ENCODE measurements at regions not wholly inside any gene's neighbourhood (a gene's known extent, or its start where the extent isn't known, plus 50 kb on each side); places are given as distances from the start of the nearest gene placed in this dataset.

GRCh38 chr7:94223375-94224084 is 171.2 kb upstream of the COL1A2 start:
- no peaks in the 10 kb centered on the region for H3K27me3 Mint-ChIP-seq (ENCODE audit: low read depth in 2 of 2)
- WGBS (ENCODE audit: insufficient coverage), result 76% methylated on average over 5 of the region's 6 CpGs
- H3K36me3 Mint-ChIP-seq, result no peaks in the 10 kb centered on the region

GRCh38 chr7:94228223-94228622 is 166.5 kb upstream of the COL1A2 start:
- intact Hi-C loops (cut with micrococcal nuclease), result no loop called here
- Mint-ChIP-seq H3K9me3 (peaks cover 0 to 5% of the 10 kb centered on the region in 2 donors), H3K4me3 (no peak overlapping the region)

More at GRCh38 chr7:94223375-94224084, 171.2 kb upstream of the COL1A2 start:
- no peak overlapping the region for H3K4me3 ChIP-seq (ENCODE audit: low read length)
- H3K9me3 ChIP-seq (ENCODE audit: control insufficient read depth, insufficient read depth, low read length), result no peaks in the 10 kb centered on the region
- Mint-ChIP-seq H3K4me3 (no peak overlapping the region), H3K4me1 (no peaks in the 10 kb centered on the region), H3K27ac (no peak overlapping the region), H3K9me3 (no peaks in the 10 kb centered on the region)
- intact Hi-C loops (cut with micrococcal nuclease), result no loop called here
- ATAC-seq (no peak), DNase-seq (no peak)
- H3K4me1 ChIP-seq (ENCODE audit: control insufficient read depth, insufficient read depth, low read length), result no peaks in the 10 kb centered on the region
- H3K27ac ChIP-seq (ENCODE audit: low read length), result no peak overlapping the region
- TF ChIP-seq, protein P1, sequence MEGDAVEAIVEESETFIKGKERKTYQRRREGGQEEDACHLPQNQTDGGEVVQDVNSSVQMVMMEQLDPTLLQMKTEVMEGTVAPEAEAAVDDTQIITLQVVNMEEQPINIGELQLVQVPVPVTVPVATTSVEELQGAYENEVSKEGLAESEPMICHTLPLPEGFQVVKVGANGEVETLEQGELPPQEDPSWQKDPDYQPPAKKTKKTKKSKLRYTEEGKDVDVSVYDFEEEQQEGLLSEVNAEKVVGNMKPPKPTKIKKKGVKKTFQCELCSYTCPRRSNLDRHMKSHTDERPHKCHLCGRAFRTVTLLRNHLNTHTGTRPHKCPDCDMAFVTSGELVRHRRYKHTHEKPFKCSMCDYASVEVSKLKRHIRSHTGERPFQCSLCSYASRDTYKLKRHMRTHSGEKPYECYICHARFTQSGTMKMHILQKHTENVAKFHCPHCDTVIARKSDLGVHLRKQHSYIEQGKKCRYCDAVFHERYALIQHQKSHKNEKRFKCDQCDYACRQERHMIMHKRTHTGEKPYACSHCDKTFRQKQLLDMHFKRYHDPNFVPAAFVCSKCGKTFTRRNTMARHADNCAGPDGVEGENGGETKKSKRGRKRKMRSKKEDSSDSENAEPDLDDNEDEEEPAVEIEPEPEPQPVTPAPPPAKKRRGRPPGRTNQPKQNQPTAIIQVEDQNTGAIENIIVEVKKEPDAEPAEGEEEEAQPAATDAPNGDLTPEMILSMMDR (IDR thresholded peaks at IDR 0.05), result no peak
- no peaks in the 10 kb centered on the region for H3K27me3 ChIP-seq (ENCODE audit: control insufficient read depth, insufficient read depth, low read length)
- H3K36me3 ChIP-seq (ENCODE audit: control insufficient read depth, insufficient read depth, low read length), result no peaks in the 10 kb centered on the region

DNA sequence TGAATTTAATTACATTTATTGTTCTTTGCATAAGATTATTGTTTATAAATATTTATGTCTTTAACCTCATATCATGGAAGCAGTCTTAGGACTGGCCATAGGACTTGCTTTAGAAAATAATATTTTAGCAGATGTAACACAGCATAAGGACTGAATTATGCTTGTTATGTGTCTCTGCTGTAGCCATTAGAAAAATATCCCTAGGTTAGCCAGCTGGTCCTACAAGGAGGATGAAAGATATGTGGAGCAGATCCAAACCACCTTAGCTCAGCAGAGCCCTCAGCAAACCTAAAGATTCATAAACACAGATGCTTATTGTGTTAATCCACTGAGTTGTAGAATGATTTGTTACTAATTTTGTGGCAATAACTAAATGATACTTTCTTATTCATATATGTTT is 166.0 kb upstream of the COL1A2 start:
- no peak for ATAC-seq
- Mint-ChIP-seq H3K27me3 (ENCODE audit: low read depth in 2 of 2) (no peaks in the 10 kb centered on the region), H3K9me3 (peaks cover 0 to 5% of the 10 kb centered on the region in 2 donors), H3K36me3 (peaks cover 5% of the 10 kb centered on the region), H3K4me1 (no peaks in the 10 kb centered on the region), H3K27ac (no peak overlapping the region), H3K4me3 (no peak overlapping the region)
- TF ChIP-seq, protein P1 (IDR thresholded peaks at IDR 0.05), result no peak
- Histone ChIP-seq H3K4me3 (ENCODE audit: low read length) (no peak overlapping the region), H3K27ac (ENCODE audit: low read length) (no peak overlapping the region), H3K9me3 (ENCODE audit: control insufficient read depth, insufficient read depth, low read length) (no peaks in the 10 kb centered on the region), H3K27me3 (ENCODE audit: control insufficient read depth, insufficient read depth, low read length) (no peaks in the 10 kb centered on the region), H3K4me1 (ENCODE audit: control insufficient read depth, insufficient read depth, low read length) (no peaks in the 10 kb centered on the region), H3K36me3 (ENCODE audit: control insufficient read depth, insufficient read depth, low read length) (no peaks in the 10 kb centered on the region)
- intact Hi-C loops (cut with micrococcal nuclease), result no loop called here
- no peak for DNase-seq

More at GRCh38 chr7:94228223-94228622, 166.5 kb upstream of the COL1A2 start:
- H3K4me1 Mint-ChIP-seq, result no peaks in the 10 kb centered on the region
- H3K27me3 Mint-ChIP-seq (ENCODE audit: low read depth in 2 of 2), result no peaks in the 10 kb centered on the region
- Histone ChIP-seq H3K9me3 (ENCODE audit: control insufficient read depth, insufficient read depth, low read length) (no peaks in the 10 kb centered on the region), H3K4me3 (ENCODE audit: low read length) (no peak overlapping the region), H3K27me3 (ENCODE audit: control insufficient read depth, insufficient read depth, low read length) (no peaks in the 10 kb centered on the region), H3K27ac (ENCODE audit: low read length) (no peak overlapping the region), H3K4me1 (ENCODE audit: control insufficient read depth, insufficient read depth, low read length) (no peaks in the 10 kb centered on the region), H3K36me3 (ENCODE audit: control insufficient read depth, insufficient read depth, low read length) (no peaks in the 10 kb centered on the region)
- H3K36me3 Mint-ChIP-seq, result peaks cover 5% of the 10 kb centered on the region
- ATAC-seq (no peak), DNase-seq (no peak)
- TF ChIP-seq, protein P1 (IDR thresholded peaks at IDR 0.05), result no peak
- no peak overlapping the region for H3K27ac Mint-ChIP-seq

GRCh38 chr7:94231305-94231704 is 163.4 kb upstream of the COL1A2 start:
- no peak for DNase-seq
- intact Hi-C loops (cut with micrococcal nuclease), result no loop called here
- Mint-ChIP-seq H3K4me1 (no peaks in the 10 kb centered on the region), H3K4me3 (no peak overlapping the region), H3K9me3 (peaks cover 0 to 5% of the 10 kb centered on the region in 2 donors), H3K27me3 (ENCODE audit: low read depth in 2 of 2) (no peaks in the 10 kb centered on the region), H3K36me3 (peaks cover 5% of the 10 kb centered on the region), H3K27ac (no peak overlapping the region)
- 87% methylated on average over 2 of the region's 2 CpGs for WGBS (ENCODE audit: insufficient coverage)
- no peak overlapping the region for H3K4me3 ChIP-seq (ENCODE audit: low read length)
- no peaks in the 10 kb centered on the region for H3K36me3 ChIP-seq (ENCODE audit: control insufficient read depth, insufficient read depth, low read length)
- TF ChIP-seq, protein P1 (IDR thresholded peaks at IDR 0.05), result no peak
- no peak for ATAC-seq
- H3K27ac ChIP-seq (ENCODE audit: low read length), result no peak overlapping the region
- no peaks in the 10 kb centered on the region for H3K9me3 ChIP-seq (ENCODE audit: control insufficient read depth, insufficient read depth, low read length)
- no peaks in the 10 kb centered on the region for H3K27me3 ChIP-seq (ENCODE audit: control insufficient read depth, insufficient read depth, low read length)
- no peaks in the 10 kb centered on the region for H3K4me1 ChIP-seq (ENCODE audit: control insufficient read depth, insufficient read depth, low read length)

Data from natural killer cell (primary cell).